CD4-positive, alpha-beta T cell treated with Interleukin-2 at 100 ng/mL for 4 hours (primary cell): ENCODE measurements at regions not wholly inside any gene's neighbourhood (a gene's known extent, or its start where the extent isn't known, plus 50 kb on each side); places are given as distances from the start of the nearest gene placed in this dataset.

Experiments
- DNase-seq: peaks from one replicate; pipeline ENCODE4 v3.0.0-alpha.2; 2020; ENCODE audit warnings: low spot score

DNA sequence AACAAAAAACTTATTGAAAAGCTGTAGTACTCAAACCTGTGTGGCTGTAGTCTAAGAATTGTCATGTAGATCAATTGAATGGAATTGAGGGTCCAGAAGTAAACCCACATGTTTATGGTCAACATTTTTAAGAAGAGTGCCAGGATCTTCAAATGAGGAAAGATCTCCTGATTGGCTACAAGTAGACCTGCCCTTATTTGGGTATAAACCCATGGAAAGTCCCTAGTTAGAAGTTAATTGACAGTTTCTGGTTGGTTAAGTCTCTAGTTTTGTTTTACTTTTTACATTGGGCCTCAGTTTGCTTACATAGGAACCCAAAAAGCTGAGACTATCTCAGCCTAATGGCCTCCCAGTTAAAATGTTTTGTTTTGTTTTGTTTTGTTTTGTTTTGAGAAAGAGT is 91.9 kb upstream of the RESF1 start:
- no peak for DNase-seq

DNA sequence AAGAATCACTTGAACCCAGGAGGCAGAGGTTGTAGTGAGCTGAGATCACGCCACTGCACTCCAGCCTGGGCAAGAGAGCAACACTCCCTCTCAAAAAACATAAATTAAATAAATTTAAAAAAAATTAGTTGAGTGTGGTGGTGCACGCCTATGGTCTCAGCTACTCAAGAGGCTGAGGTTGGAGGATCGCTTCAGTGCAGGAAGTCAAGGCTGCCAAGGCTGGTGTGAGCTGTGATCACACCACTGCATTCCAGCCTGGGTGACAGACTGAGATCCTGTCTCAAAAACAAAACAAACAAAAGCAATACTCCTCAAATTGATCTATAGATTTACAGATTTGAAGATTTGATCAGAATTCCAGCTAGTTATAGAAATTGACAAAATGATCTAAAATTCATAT is 92.7 kb upstream of the RESF1 start:
- no peak for DNase-seq

DNA sequence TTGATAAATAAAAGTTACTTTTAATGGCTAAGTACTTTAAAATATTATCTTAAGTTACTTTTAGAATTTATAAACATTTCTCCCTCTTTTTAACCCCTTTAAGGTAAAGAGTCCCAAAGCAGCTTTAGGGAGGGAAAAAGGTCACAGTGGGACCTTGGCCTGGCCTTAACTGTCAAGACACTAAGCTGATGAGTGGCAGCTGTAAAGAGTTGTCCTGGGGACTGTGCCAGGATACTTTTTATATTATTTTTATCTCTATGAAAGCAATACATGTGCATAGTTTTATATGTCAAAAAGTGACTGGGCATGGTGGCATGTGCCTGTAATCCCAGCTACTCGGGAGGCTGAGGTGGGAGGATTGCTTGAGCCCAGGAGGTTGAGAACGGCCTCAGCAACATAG is 94.2 kb upstream of the RESF1 start:
- no peak for DNase-seq

DNA sequence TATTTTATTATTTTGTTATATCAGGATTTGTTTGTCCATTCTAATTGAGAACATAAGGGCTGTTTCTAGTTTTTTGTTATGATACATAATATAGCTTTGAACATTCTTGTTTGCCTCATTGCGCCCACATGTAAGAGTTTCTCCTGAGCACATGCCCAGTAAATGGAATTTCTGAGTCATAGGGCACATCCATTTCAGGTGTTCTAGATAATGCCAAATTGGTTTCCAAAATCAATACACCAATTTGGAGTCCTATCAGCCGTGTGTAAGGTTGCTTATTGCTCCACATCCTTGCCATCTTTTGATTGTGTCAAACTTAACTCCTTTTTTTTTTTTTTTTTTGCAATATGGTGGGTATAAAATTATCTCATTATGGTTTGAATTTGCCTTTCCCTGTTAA is 97.9 kb upstream of the RESF1 start:
- DNase-seq = no peak

DNA sequence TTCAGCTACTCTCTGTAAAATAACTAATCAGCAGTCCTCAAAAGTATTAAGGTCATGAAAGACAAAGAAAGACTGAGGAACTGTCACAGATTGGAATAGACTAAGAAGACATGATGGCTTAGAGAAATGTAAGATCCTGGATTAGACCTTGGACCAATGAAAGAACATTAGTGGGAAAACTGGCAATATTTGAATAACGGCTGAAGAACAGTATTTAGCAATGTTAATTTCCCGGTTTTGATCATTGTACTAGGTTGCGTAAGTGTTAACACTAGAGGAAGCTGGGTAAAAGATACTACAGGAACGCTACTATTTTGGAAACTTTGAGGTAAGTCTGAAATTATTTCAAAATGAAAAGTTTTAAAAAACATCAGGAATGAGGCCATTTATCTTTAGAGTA is 98.8 kb upstream of the RESF1 start:
- no peak for DNase-seq

DNA sequence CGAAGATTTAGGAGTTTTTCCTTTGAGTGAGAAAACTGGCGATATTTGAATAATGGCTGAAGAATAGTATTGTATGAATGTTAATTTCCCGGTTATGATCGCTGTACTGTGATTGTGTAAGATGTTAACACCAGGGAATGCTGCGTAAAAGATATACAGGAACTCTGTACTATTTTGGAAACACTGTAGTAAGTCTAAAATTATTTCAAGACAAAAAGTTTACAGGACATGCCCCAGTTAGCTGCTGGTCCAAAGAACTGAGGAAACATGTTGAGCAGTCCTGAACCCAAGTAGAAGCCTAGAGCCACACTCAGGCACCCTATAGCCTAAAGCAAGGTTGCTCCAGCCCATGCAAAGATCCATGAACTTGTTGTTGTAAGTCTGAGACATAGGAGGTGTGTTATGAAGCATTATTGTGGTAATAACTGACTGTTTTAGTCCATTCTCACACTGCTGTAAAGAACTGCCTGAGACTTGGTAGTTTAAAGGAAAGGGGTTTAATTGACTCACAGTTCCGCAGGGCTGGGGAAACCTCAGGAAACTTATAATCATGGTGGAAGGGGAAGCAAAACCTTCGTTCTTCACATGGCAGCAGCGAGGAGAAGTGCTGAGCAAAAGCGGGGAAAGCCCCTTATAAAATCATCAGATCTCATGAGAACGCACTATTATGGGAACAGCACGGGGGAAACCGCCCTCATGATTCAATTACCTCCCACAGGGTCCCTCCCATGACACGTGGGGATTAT is 99.8 kb upstream of the RESF1 start:
- no peak for DNase-seq

DNA sequence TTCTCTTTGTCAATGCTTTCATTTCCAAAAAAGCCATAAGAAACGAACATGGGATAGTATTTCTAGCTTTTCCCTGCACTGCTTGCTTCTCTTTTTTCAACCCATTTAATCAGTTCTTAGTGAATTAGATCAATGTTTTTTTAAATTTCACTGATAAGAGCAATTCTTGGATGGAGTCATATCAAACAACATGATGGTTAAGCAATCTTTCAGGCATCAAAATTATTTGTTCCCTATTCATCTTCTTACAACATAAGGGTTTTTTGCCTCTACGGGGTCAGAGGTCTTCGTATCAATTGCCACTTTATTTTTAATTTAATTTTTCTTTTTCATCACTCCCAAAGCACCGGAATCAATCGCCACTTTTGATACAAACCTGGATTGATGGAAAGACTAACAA is 103.8 kb upstream of the RESF1 start:
- no peak for DNase-seq

DNA sequence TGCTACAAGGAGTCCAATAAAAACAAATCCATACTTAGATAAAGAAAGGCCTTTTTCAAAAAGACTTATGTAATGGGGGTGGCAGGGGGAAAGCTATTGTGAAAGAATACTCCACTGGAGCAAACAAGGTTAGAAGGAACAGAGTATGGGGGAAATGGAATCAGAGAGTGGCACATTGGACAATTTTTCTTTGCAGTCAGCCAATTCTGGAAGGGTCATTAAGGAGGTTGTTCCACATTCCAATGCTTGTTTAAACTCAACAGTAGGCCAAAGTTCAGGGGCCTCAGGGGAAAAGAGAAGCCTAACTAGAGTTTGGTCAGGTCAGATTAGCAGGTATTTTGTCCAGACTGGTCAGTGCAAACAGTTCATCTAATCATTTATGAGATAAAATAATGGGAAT is 105.2 kb upstream of the RESF1 start:
- DNase-seq = no peak

DNA sequence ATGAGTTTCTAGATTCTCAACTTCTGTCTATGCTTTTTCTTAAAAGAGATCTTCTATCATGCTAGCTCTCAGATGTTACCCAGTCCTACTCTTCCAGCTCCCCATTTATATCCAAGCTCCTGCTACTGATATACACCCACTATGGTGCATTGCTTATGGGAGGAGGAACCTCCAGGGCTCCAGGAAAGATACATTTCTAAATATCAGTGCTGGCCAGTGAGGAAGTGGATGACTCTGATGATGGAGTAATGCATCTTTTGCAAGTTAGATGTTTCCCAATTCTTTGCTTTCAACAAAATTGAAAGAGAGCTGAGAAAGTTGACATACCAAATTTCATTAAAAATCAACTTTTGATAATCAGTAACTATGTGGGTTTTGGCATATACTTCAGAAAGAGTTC is 105.7 kb upstream of the RESF1 start:
- DNase-seq = no peak

DNA sequence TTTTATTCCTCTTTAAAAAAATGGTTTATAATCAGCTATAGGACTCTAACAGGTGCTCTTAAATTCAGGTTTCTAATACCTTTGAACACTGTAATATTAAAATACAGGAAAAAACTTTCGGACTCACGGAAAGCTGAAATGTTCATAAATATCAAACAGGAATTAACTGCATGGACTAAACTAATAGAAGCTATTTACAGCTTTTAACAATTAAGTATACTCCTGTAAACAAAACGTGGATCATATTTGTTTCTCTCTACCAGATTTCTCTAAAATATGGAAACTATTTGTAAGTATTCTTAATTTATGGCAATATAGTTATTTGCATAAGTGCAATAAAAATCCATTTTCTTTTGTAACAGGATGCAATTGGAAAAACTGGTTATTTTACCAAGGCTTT is 108.9 kb upstream of the RESF1 start:
- DNase-seq = no peak

DNA sequence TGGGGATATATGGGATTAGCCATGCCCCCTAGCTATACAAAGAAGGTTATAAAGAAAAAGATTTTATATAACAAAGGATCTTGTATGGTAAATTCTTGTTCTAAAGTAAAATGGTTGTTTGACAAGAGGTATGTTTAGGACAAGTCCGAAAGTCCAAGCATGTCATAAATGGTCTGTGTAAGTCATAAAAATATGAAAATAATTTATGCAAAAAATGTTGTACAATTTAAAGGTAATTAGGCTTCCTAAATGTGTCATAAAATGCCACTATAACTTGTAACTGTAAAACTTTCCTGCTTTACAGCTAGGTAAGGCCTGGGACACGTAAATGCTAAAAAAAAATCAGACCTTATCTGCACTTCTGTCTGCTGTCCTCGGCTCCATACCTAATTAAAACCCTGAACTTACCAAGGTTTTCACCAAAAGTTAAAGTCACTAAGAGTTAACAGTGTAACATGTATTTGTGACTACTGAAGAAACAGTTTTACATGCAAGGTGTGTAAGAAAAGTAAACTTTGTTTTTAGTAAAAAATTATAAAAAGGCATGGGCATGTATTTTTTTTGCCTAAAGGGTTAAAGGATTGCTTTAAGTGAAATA is 110.0 kb upstream of the RESF1 start:
- DNase-seq = no peak

DNA sequence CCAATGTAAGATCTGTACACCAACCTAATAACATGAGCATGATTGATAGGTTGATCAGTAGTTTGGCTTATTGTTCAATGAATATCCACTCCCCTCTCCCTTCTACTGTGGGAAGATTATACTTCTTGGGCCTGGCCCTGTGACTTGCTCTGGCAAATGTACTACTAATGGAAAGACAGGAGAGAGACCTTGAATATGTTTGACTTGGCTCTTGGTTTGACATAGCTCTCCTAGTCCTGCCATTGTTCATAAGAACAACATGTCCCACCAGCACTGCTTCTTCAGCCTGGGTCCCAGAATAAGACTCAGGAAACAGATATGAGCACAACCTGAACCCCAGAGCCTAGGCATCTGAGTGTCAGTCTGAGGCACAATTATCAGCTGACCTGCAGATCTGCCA is 112.8 kb upstream of the RESF1 start:
- no peak for DNase-seq

DNA sequence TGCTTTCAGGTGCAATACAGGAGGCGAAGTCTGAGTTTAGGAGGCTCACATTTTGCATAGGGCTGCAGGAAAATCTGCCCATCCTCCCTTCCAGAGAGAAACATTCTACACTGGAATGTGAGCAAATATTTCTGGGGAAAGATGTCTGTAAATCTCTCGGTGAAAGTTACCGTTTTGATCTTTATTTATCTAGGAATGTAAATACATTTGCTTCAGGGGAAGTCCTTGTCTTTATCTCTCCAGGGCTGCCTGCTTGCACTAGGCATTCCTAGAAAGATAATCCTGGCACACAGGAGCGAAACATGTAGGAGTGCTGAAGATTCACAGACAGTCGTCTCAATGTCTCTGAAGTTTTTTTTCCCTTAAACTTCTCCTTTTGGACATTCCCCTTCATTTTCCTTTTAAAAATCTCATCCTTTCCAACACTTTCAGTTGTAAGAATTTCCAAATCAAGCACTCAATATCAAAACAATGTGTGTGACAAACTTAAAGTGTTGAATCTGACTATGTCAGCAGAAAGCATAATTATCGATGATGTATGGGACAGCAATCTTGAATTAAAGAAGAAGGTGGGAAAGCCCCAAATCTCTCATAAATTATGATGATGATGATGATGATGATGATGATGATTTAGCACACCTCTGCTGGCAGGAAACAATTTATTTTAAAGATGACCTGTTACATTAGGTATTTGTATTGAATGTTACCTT is 113.4 kb upstream of the RESF1 start:
- no peak for DNase-seq

DNA sequence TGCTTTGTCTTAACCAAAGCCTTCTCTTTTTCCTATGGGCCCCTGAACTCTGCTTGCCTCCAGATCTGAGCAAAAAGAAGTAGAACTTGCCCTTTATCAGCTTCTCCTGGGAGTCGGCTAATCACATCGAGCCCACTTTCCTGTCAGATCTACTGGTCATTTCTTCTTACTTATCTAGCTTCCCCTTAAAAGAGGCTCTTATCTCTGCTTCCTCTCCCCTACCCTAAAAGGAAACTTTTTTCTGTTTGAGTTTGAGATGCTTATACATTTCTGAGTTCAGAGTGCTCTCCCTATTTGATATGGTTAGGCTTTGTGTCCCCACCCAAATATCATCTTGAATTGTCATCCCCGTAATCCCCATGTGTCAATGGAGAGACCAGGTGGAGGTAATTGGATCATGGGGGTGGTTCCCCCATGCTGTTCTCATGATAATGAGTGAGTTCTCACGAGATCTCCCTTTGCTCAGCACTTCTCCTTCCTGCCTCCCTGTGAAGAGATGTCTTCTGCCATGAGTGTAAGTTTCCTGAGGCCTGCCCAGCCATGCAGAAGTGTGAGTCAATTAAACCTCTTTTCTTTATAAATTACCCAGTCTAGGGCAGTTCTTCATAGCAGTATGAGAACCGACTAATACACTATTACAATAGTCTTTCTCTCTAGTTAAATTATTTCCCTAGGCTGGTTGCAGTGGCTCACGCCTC is 114.7 kb upstream of the AMN1 start:
- DNase-seq = no peak

DNA sequence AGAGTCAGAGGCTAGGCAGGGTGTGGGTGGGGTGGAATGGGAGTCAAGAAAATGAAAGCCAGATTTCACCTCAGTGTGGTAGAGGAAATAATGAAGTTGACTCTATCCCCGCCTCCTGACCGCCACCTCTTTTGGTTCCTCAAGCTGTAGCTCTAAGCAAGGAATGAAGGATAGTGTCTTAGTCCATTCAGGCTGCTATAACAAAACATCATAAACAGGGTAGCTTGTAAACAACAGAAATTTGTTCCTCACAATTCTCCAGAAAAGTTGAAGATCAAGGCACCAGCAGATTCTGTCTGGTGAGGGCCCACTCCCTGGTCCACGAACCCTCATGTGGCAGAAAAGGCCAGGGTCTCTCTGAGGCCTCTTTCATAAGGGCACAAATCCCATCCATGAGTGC is 109.1 kb upstream of the AMN1 start:
- no peak for DNase-seq

DNA sequence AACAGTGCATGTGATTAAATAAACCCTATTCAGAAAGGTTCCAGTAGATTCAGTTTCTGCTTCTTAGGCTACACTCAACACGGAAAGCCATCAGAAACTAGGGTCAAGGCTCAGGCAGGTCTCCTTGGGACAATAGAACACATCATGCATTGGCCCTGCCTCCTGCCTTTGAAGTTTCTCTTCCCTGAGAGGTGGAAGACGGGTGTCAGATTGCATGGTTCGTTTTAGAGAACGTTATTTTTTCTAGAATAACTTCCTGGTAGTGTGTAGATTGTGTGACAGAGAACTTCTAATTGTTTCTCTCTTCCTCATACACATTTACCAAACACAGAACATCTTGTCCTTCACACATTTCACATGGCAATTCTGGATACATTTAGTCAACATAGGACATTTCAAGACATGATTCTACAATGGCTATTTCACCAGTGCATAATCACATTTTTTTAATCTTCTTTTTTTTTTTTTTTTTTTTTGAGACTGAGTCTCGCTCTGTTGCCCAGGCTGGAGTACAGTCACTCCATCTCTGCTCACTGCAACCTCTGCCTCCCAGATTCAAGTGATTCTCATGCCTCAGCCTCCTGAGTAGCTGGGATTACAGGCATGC is 106.6 kb upstream of the AMN1 start:
- no peak for DNase-seq

DNA sequence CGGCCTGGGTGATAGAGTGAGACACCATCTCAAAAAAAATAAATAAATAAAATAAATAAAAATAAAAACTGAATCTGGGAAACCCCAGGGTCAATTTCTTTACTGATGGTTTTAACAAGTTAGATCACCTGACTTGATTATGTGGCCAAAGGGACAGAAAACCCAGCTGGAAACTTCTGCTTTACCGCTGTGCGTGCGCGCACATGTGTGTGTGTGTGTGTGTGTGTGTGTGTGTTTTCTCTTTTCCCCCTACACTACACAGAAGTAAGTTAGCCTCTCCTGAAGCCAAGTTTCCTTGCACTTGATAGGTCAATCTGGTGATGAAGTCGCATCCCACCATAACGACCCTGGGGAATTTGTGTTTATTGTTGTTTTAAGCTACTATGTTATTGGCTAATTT is 105.3 kb upstream of the AMN1 start:
- no peak for DNase-seq

DNA sequence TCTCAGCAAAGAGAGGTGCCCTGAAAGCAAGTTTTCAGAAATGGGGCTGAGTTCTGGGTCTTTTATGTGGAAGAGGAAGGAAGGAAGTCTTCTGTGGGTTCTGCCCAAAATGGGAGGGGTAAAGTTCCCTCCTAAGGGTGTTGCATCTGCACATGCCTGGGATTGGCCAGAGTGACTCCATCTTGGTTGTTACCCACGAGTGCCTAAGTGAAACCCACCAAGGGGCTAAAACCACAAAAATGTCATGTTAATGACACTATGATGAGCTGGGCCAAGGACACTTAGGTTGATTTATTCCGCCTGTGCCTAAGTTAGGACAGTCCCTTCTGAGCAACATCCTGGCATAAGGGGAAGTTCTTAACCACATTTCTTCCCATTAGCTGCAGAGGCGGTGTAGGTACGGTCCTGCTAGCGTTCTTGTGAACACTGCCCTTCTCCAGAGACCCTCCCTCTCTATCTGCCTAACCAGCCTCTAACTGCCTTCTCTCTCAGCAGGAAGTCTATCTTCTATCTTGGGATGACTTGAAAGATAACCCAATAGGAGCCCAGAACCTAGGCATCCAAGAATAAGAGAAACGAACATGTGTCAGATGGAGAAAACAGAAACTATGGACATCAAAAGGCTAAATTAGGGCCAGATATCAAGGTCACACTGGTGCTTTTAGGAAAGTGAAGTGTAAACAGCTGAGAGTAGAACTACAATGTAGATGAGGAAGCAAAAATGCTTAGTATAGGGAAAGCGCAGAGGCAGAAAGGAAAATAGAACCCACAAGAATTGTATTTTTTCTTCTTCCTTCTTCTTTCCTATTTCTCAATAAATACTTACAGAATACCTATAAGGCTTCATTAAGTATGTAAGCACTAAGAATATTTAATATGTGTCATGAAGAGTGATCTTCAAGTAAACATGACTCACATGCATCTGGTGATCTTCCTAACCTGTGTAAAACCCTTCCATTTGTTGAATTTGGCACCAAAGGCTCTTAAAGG is 104.2 kb upstream of the AMN1 start:
- peak; percentile 65 for DNase-seq

DNA sequence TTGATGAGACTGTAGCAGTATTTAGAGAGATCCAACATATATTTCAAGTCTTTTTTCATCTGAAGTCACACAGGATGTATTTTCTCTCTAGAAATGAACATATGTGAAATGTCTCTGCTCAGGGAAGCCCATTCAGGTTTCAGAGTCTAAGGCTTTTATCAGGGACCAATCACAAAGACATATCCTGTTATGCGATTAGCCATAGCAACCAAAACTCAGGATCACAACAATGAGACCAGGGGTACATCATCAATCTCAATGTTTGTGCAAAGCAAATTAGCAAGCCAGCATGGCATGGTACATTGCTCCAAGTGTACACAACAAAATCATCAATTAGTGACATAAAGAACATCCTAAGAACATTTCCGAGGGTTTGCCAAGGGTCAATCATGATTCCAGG is 99.2 kb upstream of the AMN1 start:
- peak; percentile 41 for DNase-seq

DNA sequence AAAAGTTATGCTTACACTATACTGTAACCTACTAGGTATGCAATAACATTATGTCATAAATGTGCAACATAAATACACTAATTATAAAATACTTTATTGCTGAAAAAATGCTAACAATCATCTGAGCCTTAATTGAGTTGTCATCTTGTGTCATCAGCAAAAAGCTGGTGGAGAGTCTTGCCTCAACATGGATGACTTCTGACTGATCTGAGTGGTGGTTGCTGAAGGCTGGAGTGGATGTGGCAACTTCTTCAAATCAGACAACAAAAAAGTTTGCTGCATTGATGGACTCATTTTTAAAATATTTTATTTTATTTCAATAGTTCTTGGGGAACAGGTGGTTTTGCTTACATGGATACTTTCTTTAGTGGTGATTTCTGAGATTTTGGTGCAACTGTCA is 93.9 kb upstream of the AMN1 start:
- no peak for DNase-seq

DNA sequence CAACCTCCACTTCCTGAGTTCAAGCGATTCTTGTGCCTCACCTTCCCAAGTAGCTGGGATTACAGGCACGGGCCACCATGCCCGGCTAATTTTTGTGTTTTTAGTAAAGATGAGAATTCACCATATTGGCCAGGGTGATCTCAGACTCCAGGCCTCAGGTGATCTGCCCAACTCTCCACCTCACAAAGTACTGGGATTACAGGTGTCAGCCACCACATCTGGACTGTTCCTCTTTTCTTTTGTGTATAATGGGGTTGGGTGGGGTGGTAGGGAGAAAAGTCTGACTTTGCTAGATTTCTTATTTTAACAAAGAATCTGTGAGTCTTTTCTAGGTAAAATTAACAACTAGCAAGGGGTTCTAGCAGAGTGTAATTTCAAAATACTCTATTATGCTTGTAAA is 92.7 kb upstream of the AMN1 start:
- DNase-seq = no peak
